NCI-H460 (cell line): ENCODE measurements at regions not wholly inside any gene's neighbourhood (a gene's known extent, or its start where the extent isn't known, plus 50 kb on each side); places are given as distances from the start of the nearest gene placed in this dataset.

ENCODE experiments used
- DNase-seq: peaks from one replicate; pipeline ENCODE4 v3.0.0-alpha.2; 2016; ENCODE audit warnings: low read depth; ENCODE audit errors: extremely low read depth

- DNase-seq, result no peak
Measured at GRCh38 chr13:103287659-103288058, 221.4 kb upstream of the SLC10A2 start.

- no peak for DNase-seq
Measured at GRCh38 chr13:103284466-103284865, 218.2 kb upstream of the SLC10A2 start.

GRCh38 chr13:103283451-103283820 is 217.2 kb upstream of the SLC10A2 start:
- no peak for DNase-seq

GRCh38 chr13:103282571-103283450 is 216.6 kb upstream of the SLC10A2 start:
- DNase-seq, result peak; percentile 33

GRCh38 chr13:103277959-103278694 is 211.9 kb upstream of the SLC10A2 start:
- no peak for DNase-seq

- no peak for DNase-seq
Measured at GRCh38 chr13:103276775-103277498, 210.7 kb upstream of the SLC10A2 start.

- no peak for DNase-seq
Measured at GRCh38 chr13:103275722-103276121, 209.5 kb upstream of the SLC10A2 start.

GRCh38 chr13:103275081-103275480 is 208.9 kb upstream of the SLC10A2 start:
- DNase-seq, result no peak

GRCh38 chr13:103273825-103274224 is 207.6 kb upstream of the SLC10A2 start:
- no peak for DNase-seq

GRCh38 chr13:103272770-103273169 is 206.6 kb upstream of the SLC10A2 start:
- no peak for DNase-seq

GRCh38 chr13:103263448-103263847 is 197.2 kb upstream of the SLC10A2 start:
- DNase-seq, result no peak

- no peak for DNase-seq
Measured at GRCh38 chr13:103255587-103256301, 189.5 kb upstream of the SLC10A2 start.

GRCh38 chr13:103250071-103250470 is 183.9 kb upstream of the SLC10A2 start:
- no peak for DNase-seq

- no peak for DNase-seq
Measured at GRCh38 chr13:103246581-103247200, 180.5 kb upstream of the SLC10A2 start.

GRCh38 chr13:103243495-103243894 is 177.3 kb upstream of the SLC10A2 start:
- no peak for DNase-seq

GRCh38 chr13:103238441-103238840 is 172.2 kb upstream of the SLC10A2 start:
- no peak for DNase-seq

GRCh38 chr13:103236213-103236612 is 170.0 kb upstream of the SLC10A2 start:
- DNase-seq, result no peak

- no peak for DNase-seq
Measured at GRCh38 chr13:103229674-103230073, 163.5 kb upstream of the SLC10A2 start.

GRCh38 chr13:103224804-103225203 is 158.6 kb upstream of the SLC10A2 start:
- DNase-seq, result no peak

- DNase-seq, result no peak
Measured at GRCh38 chr13:103222683-103223082, 156.5 kb upstream of the SLC10A2 start.
